Right lobe of liver (tissue), 4 donors: ENCODE measurements at regions not wholly inside any gene's neighbourhood (a gene's known extent, or its start where the extent isn't known, plus 50 kb on each side); places are given as distances from the start of the nearest gene placed in this dataset.

Experiments used
- POLR2A ChIP-seq: fragments of 450-650 bp; IDR thresholded peaks from one replicate; pipeline ENCODE4 v1.6.1; 2017; ENCODE audit warnings: antibody characterized with exemption, mild to moderate bottlenecking
- TF ChIP-seq, protein P1 (sequence below), 4 donors: fragments of 200-600 bp in 3 of 4; fragments of 450-650 bp in 1 of 4; IDR thresholded peaks; one replicate each; pipeline versions ENCODE4 v1.5.1 to v1.8.0; 2016 to 2022; ENCODE audit warnings: antibody characterized with exemption in 4 of 4, mild to moderate bottlenecking in 2 of 4
- donor health status: DM: no; HTN: no; CAD: no.
- donor health status: DM: no; HTN: no; CAD: no.
- donor health status: DM: no; HTN: yes; CAD: no.

DNA sequence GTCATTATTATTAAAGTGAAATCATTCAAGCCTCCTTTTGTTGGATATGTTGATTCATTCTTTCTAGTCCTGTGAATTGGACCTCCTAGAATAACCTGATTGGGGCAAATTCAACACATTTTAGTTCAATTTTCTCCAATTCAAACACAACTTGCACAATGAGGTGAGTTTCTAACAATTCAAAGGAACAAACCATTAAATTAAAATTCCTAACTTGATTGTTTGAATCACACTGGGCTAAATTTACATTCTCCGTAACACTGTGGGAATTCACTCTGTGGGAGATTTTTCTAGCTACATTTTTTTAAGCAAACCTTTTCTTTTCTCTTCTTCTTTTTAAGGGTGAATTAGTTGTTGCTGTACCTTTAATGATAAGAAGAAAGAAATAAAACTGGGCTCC, 68.3 kb upstream of the CABCOCO1 start:
- TF ChIP-seq, protein P1, sequence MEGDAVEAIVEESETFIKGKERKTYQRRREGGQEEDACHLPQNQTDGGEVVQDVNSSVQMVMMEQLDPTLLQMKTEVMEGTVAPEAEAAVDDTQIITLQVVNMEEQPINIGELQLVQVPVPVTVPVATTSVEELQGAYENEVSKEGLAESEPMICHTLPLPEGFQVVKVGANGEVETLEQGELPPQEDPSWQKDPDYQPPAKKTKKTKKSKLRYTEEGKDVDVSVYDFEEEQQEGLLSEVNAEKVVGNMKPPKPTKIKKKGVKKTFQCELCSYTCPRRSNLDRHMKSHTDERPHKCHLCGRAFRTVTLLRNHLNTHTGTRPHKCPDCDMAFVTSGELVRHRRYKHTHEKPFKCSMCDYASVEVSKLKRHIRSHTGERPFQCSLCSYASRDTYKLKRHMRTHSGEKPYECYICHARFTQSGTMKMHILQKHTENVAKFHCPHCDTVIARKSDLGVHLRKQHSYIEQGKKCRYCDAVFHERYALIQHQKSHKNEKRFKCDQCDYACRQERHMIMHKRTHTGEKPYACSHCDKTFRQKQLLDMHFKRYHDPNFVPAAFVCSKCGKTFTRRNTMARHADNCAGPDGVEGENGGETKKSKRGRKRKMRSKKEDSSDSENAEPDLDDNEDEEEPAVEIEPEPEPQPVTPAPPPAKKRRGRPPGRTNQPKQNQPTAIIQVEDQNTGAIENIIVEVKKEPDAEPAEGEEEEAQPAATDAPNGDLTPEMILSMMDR (IDR thresholded peaks at IDR 0.05) = no peak
- TF ChIP-seq POLR2A = no peak
